HCT116 (cell line): ENCODE measurements at regions not wholly inside any gene's neighbourhood (a gene's known extent, or its start where the extent isn't known, plus 50 kb on each side); places are given as distances from the start of the nearest gene placed in this dataset.

Experiments used
- ATAC-seq: fragments of 200-7000 bp; cut with Tn5 transposase; 2 replicates; pipeline ENCODE4 v1.9.1; 2020; ENCODE audit warnings: mild to moderate bottlenecking, moderate library complexity
- BruUV-seq: library from RNA; stranded (reverse); fragments of 400-500 nt; replicated peaks from 2 replicates; lab custom pipeline; 2021; lab: Mats Ljungman, UMichigan
- CTCF ChIA-PET: fragments of 300-600 bp; sonication (Branson Sonifier 250); formaldehyde crosslinking; loops from one replicate; lab custom pipeline; 2021; ENCODE audit warnings: antibody characterized with exemption; lab: Charles Lee
- POLR2A ChIA-PET: fragments of 300-600, 350-600 bp; sonication (Branson Sonifier 250); formaldehyde crosslinking; loops from one replicate; lab custom pipeline; 2021; ENCODE audit warnings: antibody characterized with exemption; lab: Charles Lee
- RAD21 ChIA-PET, 2 experiments: fragments of 300-600 bp; sonication (Branson Sonifier 250); formaldehyde crosslinking; loops; one replicate each; lab custom pipeline; 2023; ENCODE audit warnings: low total read pairs in 2 of 2; ENCODE audit not compliant: uncharacterized antibody in 2 of 2, unreplicated experiment in 2 of 2, low non-redundant PET in 1 of 2; lab: Charles Lee
- DNase-seq: peaks from one replicate; pipeline ENCODE4 v3.0.0-alpha.2; 2010; ENCODE audit warnings: low read depth, low spot score
- H2AFZ ChIP-seq: fragments of 200-600 bp; shearing (Covaris generic), sonication (generic); 2 replicates; pipeline ENCODE4 v1.6.1; 2017; ENCODE audit warnings: low read depth, mixed run types, mixed read lengths, antibody characterized with exemption, low read length; ENCODE audit not compliant: poor library complexity, severe bottlenecking
- H3K27ac ChIP-seq: 2 replicates; pipeline ENCODE4 v1.5.1; 2012; ENCODE audit warnings: low read depth, low read length
- H3K27me3 ChIP-seq: fragments of 200-600 bp; sonication (generic); 2 replicates; pipeline ENCODE4 v1.6.1; 2016; ENCODE audit warnings: mixed run types, low read length, mixed read lengths; ENCODE audit not compliant: insufficient read depth
- H3K36me3 ChIP-seq, 2 experiments: fragments of 200-500 bp in 1 of 2; fragments of 200-600 bp in 1 of 2; sonication (Bioruptor generic) in 1 of 2; sonication (generic) in 1 of 2; 2 replicates each; pipeline versions ENCODE4 v1.5.1 to v1.6.1; 2014 to 2016; ENCODE audit warnings: low read length in 2 of 2, inconsistent platforms in 1 of 2, mixed read lengths in 1 of 2, mixed run types in 1 of 2; ENCODE audit not compliant: insufficient read depth in 2 of 2, control insufficient read depth in 1 of 2
- H3K4me1 ChIP-seq, 2 experiments: fragments of 200-600 bp in 1 of 2; sonication (generic) in 1 of 2; 2 replicates each; pipeline versions ENCODE4 v1.5.1 to v1.6.1; 2012 to 2017; ENCODE audit warnings: low read length in 2 of 2, inconsistent platforms in 1 of 2, mild to moderate bottlenecking in 1 of 2, mixed read lengths in 1 of 2, mixed run types in 1 of 2, moderate library complexity in 1 of 2; ENCODE audit not compliant: insufficient read depth in 2 of 2, control insufficient read depth in 1 of 2
- H3K4me2 ChIP-seq: fragments of 200-600 bp; sonication (generic); 2 replicates; pipeline ENCODE4 v1.6.1; 2017; ENCODE audit warnings: mixed run types, low read length, mixed read lengths
- H3K4me3 ChIP-seq, 2 experiments: fragments of 200-600 bp in 1 of 2; sonication (generic) in 1 of 2; replicated peaks in 1 of 2; 2 replicates each; pipeline ENCODE4 v1.5.1; 2011 to 2016; ENCODE audit warnings: low read length in 2 of 2, control low read depth in 1 of 2, low read depth in 1 of 2, mild to moderate bottlenecking in 1 of 2, mixed read lengths in 1 of 2, mixed run types in 1 of 2
- H3K79me2 ChIP-seq: fragments of 200-600 bp; sonication (generic); 2 replicates; pipeline ENCODE4 v1.6.1; 2017; ENCODE audit warnings: mild to moderate bottlenecking, mixed run types, low read length, moderate library complexity, mixed read lengths; ENCODE audit not compliant: insufficient read depth
- H3K9ac ChIP-seq: fragments of 200-600 bp; sonication (generic); 2 replicates; pipeline ENCODE4 v1.6.1; 2016; ENCODE audit warnings: low read length, mixed read lengths
- H3K9me2 ChIP-seq: fragments of 200-600 bp; sonication (generic), shearing (Covaris generic); 2 replicates; pipeline ENCODE4 v1.6.1; 2017; ENCODE audit warnings: mixed run types, mild to moderate bottlenecking, moderate library complexity; ENCODE audit not compliant: insufficient read depth
- H3K9me3 ChIP-seq, 2 experiments: fragments of 200-500 bp in 1 of 2; fragments of 200-600 bp in 1 of 2; sonication (Bioruptor generic) in 1 of 2; sonication (generic) in 1 of 2; 2 replicates each; pipeline ENCODE4 v1.6.1; 2014 to 2017; ENCODE audit warnings: low read length in 2 of 2, mixed read lengths in 2 of 2, inconsistent platforms in 1 of 2, low read depth in 1 of 2, mild to moderate bottlenecking in 1 of 2, mixed run types in 1 of 2, moderate library complexity in 1 of 2; ENCODE audit not compliant: control insufficient read depth in 1 of 2, insufficient read depth in 1 of 2
- H4K20me1 ChIP-seq: fragments of 200-600 bp; sonication (generic), shearing (Covaris generic); 2 replicates; pipeline ENCODE4 v1.6.1; 2017; ENCODE audit warnings: mixed run types, mild to moderate bottlenecking, moderate library complexity; ENCODE audit not compliant: insufficient read depth
- CBX3 ChIP-seq: IDR thresholded peaks from 2 replicates; pipeline ENCODE4 v1.6.1; 2012; ENCODE audit warnings: low read depth
- CEBPB ChIP-seq: IDR thresholded peaks from 2 replicates; pipeline ENCODE4 v1.6.1; 2012; ENCODE audit warnings: low read depth
- EGR1 ChIP-seq: IDR thresholded peaks from 2 replicates; pipeline ENCODE4 v1.6.1; 2012; ENCODE audit warnings: low read depth
- EZH2phosphoT487 ChIP-seq: fragments of 200-600 bp; IDR thresholded peaks from 2 replicates; pipeline ENCODE4 v1.6.1; 2018; ENCODE audit warnings: antibody characterized with exemption, borderline replicate concordance
- FOSL1 ChIP-seq: IDR thresholded peaks from 2 replicates; pipeline ENCODE4 v1.6.1; 2012; ENCODE audit warnings: low read depth
- JUND ChIP-seq: IDR thresholded peaks from 2 replicates; pipeline ENCODE4 v1.6.1; 2012
- POLR2AphosphoS5 ChIP-seq: IDR thresholded peaks from 2 replicates; pipeline ENCODE4 v1.6.1; 2011; ENCODE audit warnings: mild to moderate bottlenecking, low read depth, low read length, moderate library complexity
- SRF ChIP-seq: IDR thresholded peaks from 2 replicates; pipeline ENCODE4 v1.6.1; 2012; ENCODE audit warnings: low read depth
- TCF7L2 ChIP-seq: IDR thresholded peaks from 2 replicates; pipeline ENCODE4 v1.7.0; 2011; ENCODE audit warnings: borderline replicate concordance, inconsistent platforms; ENCODE audit not compliant: insufficient read depth, insufficient read length; ENCODE audit errors: extremely low read depth
- ZFX ChIP-seq: fragments of 450-650 bp; IDR thresholded peaks from 2 replicates; pipeline ENCODE4 v1.6.1; 2017
- intact Hi-C: fragments of 100-400 bp; cut with micrococcal nuclease; formaldehyde crosslinking; loops from 2 replicates; pipeline ENCODE4 v1.10.0; 2022
- TF ChIP-seq, protein P1 (sequence below): IDR thresholded peaks from 2 replicates; pipeline ENCODE4 v1.6.1; 2012
- TF ChIP-seq, protein P2 (sequence below): IDR thresholded peaks from 2 replicates; pipeline ENCODE4 v1.6.1; 2012
- TF ChIP-seq, protein P3 (sequence below): IDR thresholded peaks from 2 replicates; pipeline ENCODE4 v1.6.1; 2012; ENCODE audit warnings: low read depth
- TF ChIP-seq, protein P4 (sequence below): IDR thresholded peaks from 2 replicates; pipeline ENCODE4 v1.6.1; 2011; ENCODE audit warnings: mild to moderate bottlenecking, low read length, moderate library complexity; ENCODE audit not compliant: insufficient replicate concordance; ENCODE audit errors: extremely low read depth
- TF ChIP-seq, protein P5 (sequence below), 3 experiments: fragments of 200-600 bp in 1 of 3; sonication (generic) in 1 of 3; IDR thresholded peaks in 2 of 3; conservative IDR thresholded peaks in 1 of 3; 2 replicates each; pipeline ENCODE4 v1.5.1; 2012 to 2017; ENCODE audit warnings: low read depth in 2 of 3, low read length in 2 of 3, antibody characterized with exemption in 1 of 3, borderline replicate concordance in 1 of 3, control low read depth in 1 of 3, mild to moderate bottlenecking in 1 of 3, mixed read lengths in 1 of 3, mixed run types in 1 of 3, moderate library complexity in 1 of 3; ENCODE audit not compliant: insufficient read depth in 1 of 3

DNA sequence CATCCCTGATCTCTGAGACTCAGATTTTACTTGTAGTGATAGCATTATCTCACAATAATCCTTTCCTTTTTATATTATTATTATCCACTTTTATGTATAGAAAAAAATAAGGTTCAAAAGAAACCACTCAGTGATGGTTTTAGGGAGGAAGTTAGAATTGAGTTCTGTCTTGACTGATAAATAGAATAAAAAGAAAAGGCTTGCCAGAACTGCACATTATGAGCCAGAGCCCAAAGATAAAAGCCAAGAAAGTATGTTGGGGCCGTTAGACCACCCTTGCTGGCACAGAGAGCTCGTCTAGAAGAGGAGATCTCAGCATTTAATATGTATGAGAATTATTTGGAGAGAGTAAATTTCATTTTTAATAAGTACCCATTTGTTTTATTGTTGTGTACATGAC lies 103.2 kb downstream of the TSPAN8 start:
- Histone ChIP-seq H3K27ac (no peak overlapping the region), H3K27me3 (no peaks in the 10 kb centered on the region), H3K9me2 (no peaks in the 10 kb centered on the region), H3K9ac (no peak overlapping the region), H3K4me1 (no peaks in the 10 kb centered on the region), H3K36me3 (no peaks in the 10 kb centered on the region), H3K9me3 (no peaks in the 10 kb centered on the region), H2AFZ (no peak overlapping the region), H3K79me2 (no peaks in the 10 kb centered on the region)
- intact Hi-C loops, result no loop called here
- ChIA-PET CTCF (no interaction called here), RAD21 (no interaction called here), POLR2A (no interaction called here)
- ATAC-seq (no peak), DNase-seq (no peak)
- TF ChIP-seq TCF7L2, result no peak
- TF ChIP-seq, protein P1, sequence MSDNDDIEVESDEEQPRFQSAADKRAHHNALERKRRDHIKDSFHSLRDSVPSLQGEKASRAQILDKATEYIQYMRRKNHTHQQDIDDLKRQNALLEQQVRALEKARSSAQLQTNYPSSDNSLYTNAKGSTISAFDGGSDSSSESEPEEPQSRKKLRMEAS, result no peak
- TF ChIP-seq, protein P2, sequence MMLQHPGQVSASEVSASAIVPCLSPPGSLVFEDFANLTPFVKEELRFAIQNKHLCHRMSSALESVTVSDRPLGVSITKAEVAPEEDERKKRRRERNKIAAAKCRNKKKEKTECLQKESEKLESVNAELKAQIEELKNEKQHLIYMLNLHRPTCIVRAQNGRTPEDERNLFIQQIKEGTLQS, result no peak
- TF ChIP-seq, protein P3, sequence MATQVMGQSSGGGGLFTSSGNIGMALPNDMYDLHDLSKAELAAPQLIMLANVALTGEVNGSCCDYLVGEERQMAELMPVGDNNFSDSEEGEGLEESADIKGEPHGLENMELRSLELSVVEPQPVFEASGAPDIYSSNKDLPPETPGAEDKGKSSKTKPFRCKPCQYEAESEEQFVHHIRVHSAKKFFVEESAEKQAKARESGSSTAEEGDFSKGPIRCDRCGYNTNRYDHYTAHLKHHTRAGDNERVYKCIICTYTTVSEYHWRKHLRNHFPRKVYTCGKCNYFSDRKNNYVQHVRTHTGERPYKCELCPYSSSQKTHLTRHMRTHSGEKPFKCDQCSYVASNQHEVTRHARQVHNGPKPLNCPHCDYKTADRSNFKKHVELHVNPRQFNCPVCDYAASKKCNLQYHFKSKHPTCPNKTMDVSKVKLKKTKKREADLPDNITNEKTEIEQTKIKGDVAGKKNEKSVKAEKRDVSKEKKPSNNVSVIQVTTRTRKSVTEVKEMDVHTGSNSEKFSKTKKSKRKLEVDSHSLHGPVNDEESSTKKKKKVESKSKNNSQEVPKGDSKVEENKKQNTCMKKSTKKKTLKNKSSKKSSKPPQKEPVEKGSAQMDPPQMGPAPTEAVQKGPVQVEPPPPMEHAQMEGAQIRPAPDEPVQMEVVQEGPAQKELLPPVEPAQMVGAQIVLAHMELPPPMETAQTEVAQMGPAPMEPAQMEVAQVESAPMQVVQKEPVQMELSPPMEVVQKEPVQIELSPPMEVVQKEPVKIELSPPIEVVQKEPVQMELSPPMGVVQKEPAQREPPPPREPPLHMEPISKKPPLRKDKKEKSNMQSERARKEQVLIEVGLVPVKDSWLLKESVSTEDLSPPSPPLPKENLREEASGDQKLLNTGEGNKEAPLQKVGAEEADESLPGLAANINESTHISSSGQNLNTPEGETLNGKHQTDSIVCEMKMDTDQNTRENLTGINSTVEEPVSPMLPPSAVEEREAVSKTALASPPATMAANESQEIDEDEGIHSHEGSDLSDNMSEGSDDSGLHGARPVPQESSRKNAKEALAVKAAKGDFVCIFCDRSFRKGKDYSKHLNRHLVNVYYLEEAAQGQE, result no peak
- no peak for TF ChIP-seq FOSL1
- TF ChIP-seq, protein P4, sequence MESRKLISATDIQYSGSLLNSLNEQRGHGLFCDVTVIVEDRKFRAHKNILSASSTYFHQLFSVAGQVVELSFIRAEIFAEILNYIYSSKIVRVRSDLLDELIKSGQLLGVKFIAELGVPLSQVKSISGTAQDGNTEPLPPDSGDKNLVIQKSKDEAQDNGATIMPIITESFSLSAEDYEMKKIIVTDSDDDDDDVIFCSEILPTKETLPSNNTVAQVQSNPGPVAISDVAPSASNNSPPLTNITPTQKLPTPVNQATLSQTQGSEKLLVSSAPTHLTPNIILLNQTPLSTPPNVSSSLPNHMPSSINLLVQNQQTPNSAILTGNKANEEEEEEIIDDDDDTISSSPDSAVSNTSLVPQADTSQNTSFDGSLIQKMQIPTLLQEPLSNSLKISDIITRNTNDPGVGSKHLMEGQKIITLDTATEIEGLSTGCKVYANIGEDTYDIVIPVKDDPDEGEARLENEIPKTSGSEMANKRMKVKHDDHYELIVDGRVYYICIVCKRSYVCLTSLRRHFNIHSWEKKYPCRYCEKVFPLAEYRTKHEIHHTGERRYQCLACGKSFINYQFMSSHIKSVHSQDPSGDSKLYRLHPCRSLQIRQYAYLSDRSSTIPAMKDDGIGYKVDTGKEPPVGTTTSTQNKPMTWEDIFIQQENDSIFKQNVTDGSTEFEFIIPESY, result no peak
- no peak for TF ChIP-seq ZFX
- TF ChIP-seq CBX3, result no peak
- TF ChIP-seq POLR2AphosphoS5, result no peak
- no peak for TF ChIP-seq EZH2phosphoT487
- TF ChIP-seq, protein P5, sequence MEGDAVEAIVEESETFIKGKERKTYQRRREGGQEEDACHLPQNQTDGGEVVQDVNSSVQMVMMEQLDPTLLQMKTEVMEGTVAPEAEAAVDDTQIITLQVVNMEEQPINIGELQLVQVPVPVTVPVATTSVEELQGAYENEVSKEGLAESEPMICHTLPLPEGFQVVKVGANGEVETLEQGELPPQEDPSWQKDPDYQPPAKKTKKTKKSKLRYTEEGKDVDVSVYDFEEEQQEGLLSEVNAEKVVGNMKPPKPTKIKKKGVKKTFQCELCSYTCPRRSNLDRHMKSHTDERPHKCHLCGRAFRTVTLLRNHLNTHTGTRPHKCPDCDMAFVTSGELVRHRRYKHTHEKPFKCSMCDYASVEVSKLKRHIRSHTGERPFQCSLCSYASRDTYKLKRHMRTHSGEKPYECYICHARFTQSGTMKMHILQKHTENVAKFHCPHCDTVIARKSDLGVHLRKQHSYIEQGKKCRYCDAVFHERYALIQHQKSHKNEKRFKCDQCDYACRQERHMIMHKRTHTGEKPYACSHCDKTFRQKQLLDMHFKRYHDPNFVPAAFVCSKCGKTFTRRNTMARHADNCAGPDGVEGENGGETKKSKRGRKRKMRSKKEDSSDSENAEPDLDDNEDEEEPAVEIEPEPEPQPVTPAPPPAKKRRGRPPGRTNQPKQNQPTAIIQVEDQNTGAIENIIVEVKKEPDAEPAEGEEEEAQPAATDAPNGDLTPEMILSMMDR (IDR thresholded peaks at IDR 0.05 in 2 of 3, conservative IDR thresholded peaks at IDR 0.05 in 1 of 3; ENCODE audit: borderline replicate concordance in 1 of 3, insufficient read depth in 1 of 3, low read depth in 2 of 3, low read length in 2 of 3), result no peak
- no peak for TF ChIP-seq SRF
- no peak for TF ChIP-seq EGR1
- TF ChIP-seq CEBPB, result no peak
- TF ChIP-seq JUND, result no peak
- TF ChIP-seq, all 23 proteins: peak for 0
- no peak overlapping the region for H3K4me3 ChIP-seq
- H3K4me2 ChIP-seq, result no peak overlapping the region
- BruUV-seq, result no TSS peak
- no peaks in the 10 kb centered on the region for H4K20me1 ChIP-seq
